Fibroblast of mammary gland (primary cell): ENCODE measurements at regions not wholly inside any gene's neighbourhood (a gene's known extent, or its start where the extent isn't known, plus 50 kb on each side); places are given as distances from the start of the nearest gene placed in this dataset.

Experiments used
- DNase-seq: peaks from one replicate; pipeline ENCODE4 v3.0.0-alpha.2; 2010; ENCODE audit warnings: low read depth
- H3K4me3 ChIP-seq: 2 replicates; pipeline ENCODE4 v1.5.1; 2011; ENCODE audit warnings: low read depth, mild to moderate bottlenecking, low read length, moderate library complexity; ENCODE audit not compliant: control insufficient read depth
- TF ChIP-seq, protein P1 (sequence below): conservative IDR thresholded peaks from 2 replicates; pipeline ENCODE4 v1.5.1; 2011; ENCODE audit warnings: low read depth, low read length, inconsistent platforms; ENCODE audit not compliant: control insufficient read depth, insufficient read depth

DNA sequence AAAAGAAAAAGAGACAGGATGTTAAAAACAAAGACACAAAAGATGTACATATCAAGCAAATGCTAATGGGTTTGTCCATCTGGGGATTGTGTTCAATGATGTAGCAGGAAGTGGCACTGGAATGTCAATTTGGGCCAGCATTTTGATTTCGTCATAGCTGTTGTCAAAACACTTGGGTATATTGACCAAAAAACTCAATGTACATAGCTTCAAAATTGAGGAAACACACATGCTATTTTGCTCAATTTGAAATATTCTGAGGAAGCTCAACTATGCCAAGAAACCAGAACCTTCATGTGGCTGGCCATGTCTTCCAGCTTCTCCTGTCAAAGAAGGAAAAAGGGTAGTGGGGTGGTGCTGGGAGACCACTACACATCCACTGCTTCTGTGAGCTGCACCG is 212.7 kb upstream of the GHITM start:
- TF ChIP-seq, protein P1, sequence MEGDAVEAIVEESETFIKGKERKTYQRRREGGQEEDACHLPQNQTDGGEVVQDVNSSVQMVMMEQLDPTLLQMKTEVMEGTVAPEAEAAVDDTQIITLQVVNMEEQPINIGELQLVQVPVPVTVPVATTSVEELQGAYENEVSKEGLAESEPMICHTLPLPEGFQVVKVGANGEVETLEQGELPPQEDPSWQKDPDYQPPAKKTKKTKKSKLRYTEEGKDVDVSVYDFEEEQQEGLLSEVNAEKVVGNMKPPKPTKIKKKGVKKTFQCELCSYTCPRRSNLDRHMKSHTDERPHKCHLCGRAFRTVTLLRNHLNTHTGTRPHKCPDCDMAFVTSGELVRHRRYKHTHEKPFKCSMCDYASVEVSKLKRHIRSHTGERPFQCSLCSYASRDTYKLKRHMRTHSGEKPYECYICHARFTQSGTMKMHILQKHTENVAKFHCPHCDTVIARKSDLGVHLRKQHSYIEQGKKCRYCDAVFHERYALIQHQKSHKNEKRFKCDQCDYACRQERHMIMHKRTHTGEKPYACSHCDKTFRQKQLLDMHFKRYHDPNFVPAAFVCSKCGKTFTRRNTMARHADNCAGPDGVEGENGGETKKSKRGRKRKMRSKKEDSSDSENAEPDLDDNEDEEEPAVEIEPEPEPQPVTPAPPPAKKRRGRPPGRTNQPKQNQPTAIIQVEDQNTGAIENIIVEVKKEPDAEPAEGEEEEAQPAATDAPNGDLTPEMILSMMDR: no peak
- H3K4me3 ChIP-seq: no peak overlapping the region
- no peak for DNase-seq

DNA sequence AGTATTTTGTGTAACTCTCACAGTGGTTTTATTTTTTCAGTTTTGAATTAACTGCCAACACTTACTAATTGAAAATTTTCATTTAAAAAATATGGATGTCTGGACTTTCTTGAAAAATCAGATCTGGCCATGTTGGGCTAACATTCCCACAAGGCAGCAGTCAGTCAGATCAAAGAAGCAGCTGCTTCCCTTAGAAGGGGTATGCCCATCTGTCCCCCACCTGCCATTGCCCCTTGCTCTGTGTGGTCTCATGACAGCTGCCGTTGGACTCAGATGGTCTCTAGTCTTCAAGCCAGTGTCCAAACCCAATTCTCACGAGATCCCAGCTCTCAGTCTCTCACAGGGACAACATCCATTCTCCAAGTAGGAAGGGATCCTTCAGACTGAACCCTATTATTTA is 212.1 kb upstream of the GHITM start:
- no peak for DNase-seq
- TF ChIP-seq, protein P1: no peak
- no peak overlapping the region for H3K4me3 ChIP-seq

DNA sequence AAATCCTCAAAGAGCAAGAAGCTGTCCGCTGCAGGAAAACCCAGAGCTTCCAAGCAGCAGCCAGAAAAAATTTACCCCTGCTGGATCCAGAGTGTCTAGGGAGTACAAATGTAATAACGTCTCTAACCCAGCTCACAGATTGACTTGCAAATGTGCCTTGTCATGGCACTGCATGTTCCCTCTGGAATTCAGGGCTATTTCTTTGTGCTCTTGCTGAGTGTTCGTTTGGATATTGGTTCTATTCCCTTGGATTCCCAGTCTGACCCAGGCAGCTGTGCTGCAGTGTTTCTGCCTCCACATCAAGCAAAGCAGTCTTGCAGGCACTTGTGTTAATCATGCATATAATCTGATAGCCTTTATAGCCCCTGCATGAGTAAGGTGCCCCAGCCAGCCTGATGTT is 209.9 kb upstream of the GHITM start:
- no peak overlapping the region for H3K4me3 ChIP-seq
- TF ChIP-seq, protein P1: no peak
- no peak for DNase-seq

DNA sequence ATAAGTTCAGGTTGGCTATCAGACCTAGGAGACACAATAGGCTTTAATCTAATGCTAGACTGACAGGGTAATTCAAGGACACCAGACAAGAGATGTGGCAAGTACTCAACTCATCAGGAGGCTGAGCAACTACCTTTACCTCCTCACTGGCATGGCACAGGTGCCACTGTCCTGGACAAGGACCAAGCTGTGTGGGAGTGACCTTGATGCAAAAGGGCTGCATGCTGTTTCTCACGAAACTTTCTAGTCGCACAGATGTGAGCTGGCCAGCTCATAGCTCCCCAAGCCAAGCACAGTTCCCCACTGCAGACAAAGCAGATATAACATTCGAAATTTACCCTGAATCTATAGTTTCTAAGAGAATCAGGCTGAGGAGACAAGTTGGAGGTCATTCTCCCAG is 207.6 kb upstream of the GHITM start:
- TF ChIP-seq, protein P1: no peak
- H3K4me3 ChIP-seq: no peak overlapping the region
- no peak for DNase-seq

DNA sequence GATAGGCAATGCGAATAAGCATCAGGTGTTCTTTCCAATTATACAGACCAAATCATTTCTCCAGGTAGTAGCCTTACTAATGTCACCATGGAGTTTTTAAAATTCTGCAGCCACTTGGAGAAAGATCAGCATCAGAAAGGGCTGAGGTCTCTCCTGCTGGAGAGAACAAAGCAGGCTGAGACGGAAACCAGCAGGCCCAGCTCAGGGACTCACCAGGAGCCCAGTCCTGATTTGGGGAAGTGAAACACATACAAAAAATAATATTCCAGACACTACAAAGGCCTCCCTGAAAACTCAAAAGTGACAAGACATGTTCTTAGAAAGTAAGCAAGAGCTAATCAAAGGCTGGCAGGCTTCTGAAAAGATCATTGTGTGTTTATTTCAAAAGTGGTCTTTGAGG is 207.1 kb upstream of the GHITM start:
- DNase-seq: no peak
- no peak overlapping the region for H3K4me3 ChIP-seq
- TF ChIP-seq, protein P1: no peak

DNA sequence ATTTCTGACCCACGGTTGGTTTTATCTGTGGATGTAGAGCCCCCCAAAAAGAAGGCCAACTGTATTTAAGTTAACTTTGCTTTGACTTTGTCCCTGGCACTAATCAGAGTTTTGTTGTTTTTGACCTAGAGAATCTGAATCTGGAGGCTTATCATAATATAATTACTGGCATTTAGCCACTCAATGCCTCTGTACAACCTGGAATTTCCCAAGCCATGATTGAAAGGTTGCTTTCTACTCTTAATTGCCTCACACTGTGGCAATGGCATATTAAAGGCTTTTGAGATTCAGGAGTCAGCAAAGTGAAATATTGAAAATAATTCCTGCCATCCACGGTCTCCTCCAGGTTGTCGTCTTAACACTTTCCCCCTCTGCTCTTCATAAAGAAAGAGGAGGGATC is 205.2 kb upstream of the GHITM start:
- no peak for DNase-seq
- TF ChIP-seq, protein P1: no peak

DNA sequence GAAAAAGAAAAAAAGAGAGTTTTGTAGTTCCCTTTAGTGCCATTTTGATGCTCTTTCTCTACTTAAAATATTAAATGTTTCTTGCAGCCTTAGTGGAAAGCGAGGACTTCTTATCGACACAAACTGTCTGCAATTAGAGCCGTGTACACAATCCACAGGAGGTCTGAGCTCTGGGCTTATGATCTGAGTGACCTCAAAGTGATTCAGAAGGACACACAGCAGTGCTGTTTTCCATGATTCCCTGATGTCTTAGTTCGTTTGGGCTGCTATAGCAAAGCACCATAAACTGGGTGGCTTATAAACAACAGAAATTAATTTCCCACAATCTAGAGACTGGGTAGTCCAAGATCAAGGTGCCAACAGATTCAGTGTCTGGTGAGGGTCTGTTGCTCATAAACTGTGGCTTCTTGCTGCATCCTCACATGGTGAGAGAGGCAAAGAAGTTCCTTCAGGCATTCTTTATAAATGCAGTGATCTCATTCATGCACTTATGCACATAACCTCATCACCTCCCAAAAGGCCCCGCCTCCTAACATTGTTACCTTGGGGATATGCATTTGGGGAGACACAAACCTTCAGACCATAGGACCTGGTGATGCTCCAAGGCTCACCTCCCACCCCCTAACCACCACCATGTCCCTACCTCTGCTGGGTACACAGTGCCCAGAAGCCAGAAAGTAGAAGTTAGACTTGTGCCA is 204.5 kb upstream of the GHITM start:
- TF ChIP-seq, protein P1: no peak
- no peak overlapping the region for H3K4me3 ChIP-seq
- no peak for DNase-seq

More for the DNA sequence above, 205.2 kb upstream of the GHITM start:
- H3K4me3 ChIP-seq: no peak overlapping the region
